Transverse colon (tissue), 4 donors: ENCODE measurements at regions not wholly inside any gene's neighbourhood (a gene's known extent, or its start where the extent isn't known, plus 50 kb on each side); places are given as distances from the start of the nearest gene placed in this dataset.

Source experiments
- DNase-seq: peaks from one replicate; pipeline ENCODE4 v3.0.0-alpha.2; 2019
- H3K27ac ChIP-seq, 4 donors: fragments of 200-600 bp; sonication (generic); 2 replicates each; pipeline ENCODE4 v1.5.1; 2016 to 2018; ENCODE audit warnings: inconsistent platforms in 4 of 4
- H3K27me3 ChIP-seq: fragments of 200-600 bp; sonication (generic); 2 replicates; pipeline ENCODE4 v1.5.1; 2017; ENCODE audit warnings: inconsistent platforms
- H3K36me3 ChIP-seq, 4 donors: fragments of 200-600 bp; sonication (generic); 2 replicates each; pipeline ENCODE4 v1.5.1; 2017 to 2019; ENCODE audit warnings: inconsistent platforms in 4 of 4
- H3K4me1 ChIP-seq, 4 donors: fragments of 200-600 bp; sonication (generic); 2 replicates each; pipeline ENCODE4 v1.5.1; 2017 to 2020; ENCODE audit warnings: inconsistent platforms in 4 of 4
- H3K4me3 ChIP-seq, 4 donors: fragments of 200-600 bp; sonication (generic); 1 replicate in 1 of 4; 2 replicates in 3 of 4; pipeline versions ENCODE4 v1.5.1 to v1.6.1; 2017 to 2019; ENCODE audit warnings: inconsistent platforms in 4 of 4
- H3K9me3 ChIP-seq, 2 donors: fragments of 200-600 bp; sonication (generic); 2 replicates each; pipeline ENCODE4 v1.5.1; 2017 to 2019; ENCODE audit warnings: inconsistent platforms in 2 of 2
- CTCF ChIP-seq, 5 experiments: fragments of 200-600 bp in 3 of 5; fragments of 450-650 bp in 2 of 5; sonication (generic) in 3 of 5; IDR thresholded peaks; 1 replicate in 2 of 5; 2 replicates in 3 of 5; pipeline ENCODE4 v1.5.1; 2016 to 2017; ENCODE audit warnings: antibody characterized with exemption in 5 of 5, inconsistent platforms in 3 of 5, mild to moderate bottlenecking in 2 of 5, moderate library complexity in 1 of 5
- EP300 ChIP-seq: sonication (generic); formaldehyde crosslinking; IDR thresholded peaks from one replicate; pipeline ENCODE4 v1.6.1; 2017; ENCODE audit warnings: antibody characterized with exemption, low read depth
- POLR2A ChIP-seq: fragments of 450-650 bp; IDR thresholded peaks from one replicate; pipeline ENCODE4 v1.6.1; 2016; ENCODE audit warnings: antibody characterized with exemption, mild to moderate bottlenecking, moderate library complexity
- POLR2AphosphoS5 ChIP-seq, 3 donors: sonication (generic); formaldehyde crosslinking; IDR thresholded peaks; one replicate each; pipeline ENCODE4 v1.6.1; 2016; ENCODE audit warnings: antibody characterized with exemption in 3 of 3
- WGBS, 2 donors: methylation state at CpG; one replicate each; pipeline ENCODE4 v1.1.5; 2018; ENCODE audit warnings: low coverage in 1 of 2; 5-methylcytosine and 5-hydroxymethylcytosine counted together
- in situ Hi-C, 4 donors: fragments of 200-750 bp; cut with MboI; loops; one replicate each; pipeline versions ENCODE4 v1.15.0 to v1.15.1; 2017; ENCODE audit warnings: low sequenced_read_pairs in 3 of 4, low pct_ligation_motif_present in 1 of 4, low pct_unique_long_range_greater_than_20kb in 1 of 4
- intact Hi-C: fragments of 100-400 bp; cut with DNase I; formaldehyde crosslinking; loops from one replicate; pipeline ENCODE4 v1.15.1; 2023; ENCODE audit warnings: low total_unique reads

DNA sequence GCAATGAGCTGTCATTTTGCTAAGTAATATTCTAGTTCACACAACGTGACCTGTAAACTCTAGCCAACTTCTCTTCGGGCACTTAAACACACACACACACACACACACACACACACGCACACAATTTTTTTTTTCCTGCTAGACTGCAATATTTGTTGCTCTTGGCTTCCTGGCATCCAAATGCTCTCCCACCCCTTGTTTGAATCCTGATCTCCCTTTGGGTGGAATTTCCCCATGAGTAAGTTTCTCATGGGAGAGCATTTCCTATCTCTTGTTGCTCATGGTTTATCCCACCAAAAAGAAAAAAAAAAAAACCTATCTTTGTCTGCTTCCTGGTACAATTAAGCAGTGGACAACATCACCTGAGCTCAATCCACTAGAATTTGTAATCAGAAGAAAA, 54.7 kb upstream of the TSLP start:
- H3K27ac ChIP-seq = no peak overlapping the region
- H3K4me1 ChIP-seq = no peaks in the 10 kb centered on the region
- no peaks in the 10 kb centered on the region for H3K9me3 ChIP-seq
- intact Hi-C loops (no loop called here), in situ Hi-C loops (no loop called here)
- no peaks in the 10 kb centered on the region for H3K36me3 ChIP-seq
- 61 to 67% methylated on average over 1 to 3 of the region's 3 CpGs for WGBS, 2 donors
- no peak for TF ChIP-seq POLR2AphosphoS5 (IDR thresholded peaks at IDR 0.05)
- TF ChIP-seq EP300 = no peak
- no peak for TF ChIP-seq CTCF (IDR thresholded peaks at IDR 0.05)
- no peak for TF ChIP-seq POLR2A
- H3K4me3 ChIP-seq = no peak overlapping the region
- DNase-seq = no peak
- H3K27me3 ChIP-seq = no peaks in the 10 kb centered on the region

DNA sequence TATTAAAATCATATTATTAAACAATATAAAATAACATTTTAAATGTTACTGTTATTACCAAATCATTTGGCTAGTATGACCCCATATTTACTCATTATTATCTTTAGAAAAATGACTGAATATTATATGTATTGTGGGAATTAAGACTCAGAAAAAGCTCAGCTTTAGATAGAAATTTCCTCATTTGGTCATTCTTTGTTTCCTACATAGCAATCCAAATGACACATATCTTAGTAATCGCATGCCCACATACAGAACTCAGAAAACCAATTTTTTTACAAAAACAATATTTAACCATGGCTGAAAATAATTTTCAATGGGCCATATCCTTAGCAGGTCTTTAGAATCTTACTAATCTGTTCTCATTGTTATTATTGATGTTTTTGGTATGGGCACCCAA, 53.8 kb upstream of the TSLP start:
- no peaks in the 10 kb centered on the region for H3K4me1 ChIP-seq
- no peak overlapping the region for H3K4me3 ChIP-seq
- intact Hi-C loops (no loop called here), in situ Hi-C loops (no loop called here)
- H3K27ac ChIP-seq = no peak overlapping the region
- 91 to 100% methylated on average over 1 of the region's 1 CpG for WGBS, 2 donors
- no peaks in the 10 kb centered on the region for H3K27me3 ChIP-seq
- no peaks in the 10 kb centered on the region for H3K36me3 ChIP-seq
- TF ChIP-seq POLR2AphosphoS5 (IDR thresholded peaks at IDR 0.05) = no peak
- no peak for TF ChIP-seq EP300
- TF ChIP-seq CTCF (IDR thresholded peaks at IDR 0.05) = no peak
- TF ChIP-seq POLR2A = no peak
- no peak for DNase-seq
- H3K9me3 ChIP-seq = no peaks in the 10 kb centered on the region
